Cardiac muscle cell (in vitro differentiated cells and primary cell): ENCODE measurements at regions not wholly inside any gene's neighbourhood (a gene's known extent, or its start where the extent isn't known, plus 50 kb on each side); places are given as distances from the start of the nearest gene placed in this dataset.

ENCODE experiments used
- DNase-seq, 2 donors: peaks; one replicate each; pipeline versions ENCODE4 v3.0.0 to v3.0.0-alpha.2; 2010 to 2017; ENCODE audit warnings: low read depth in 1 of 2, low spot score in 1 of 2
- H3K27ac ChIP-seq: fragments of 200-600 bp; sonication (generic); 2 replicates; pipeline ENCODE4 v1.5.1; 2016
- H3K27me3 ChIP-seq: fragments of 200-600 bp; sonication (generic); 2 replicates; pipeline ENCODE4 v1.6.0; 2016; ENCODE audit warnings: control low read depth
- H3K36me3 ChIP-seq: fragments of 200-600 bp; sonication (generic); 2 replicates; pipeline ENCODE4 v1.5.1; 2016; ENCODE audit warnings: control low read depth
- H3K4me1 ChIP-seq: fragments of 200-600 bp; sonication (generic); 2 replicates; pipeline ENCODE4 v1.8.1; 2017; ENCODE audit warnings: low read depth, mild to moderate bottlenecking, mixed run types
- H3K4me3 ChIP-seq: fragments of 200-600 bp; sonication (generic); 2 replicates; pipeline ENCODE4 v1.5.1; 2016; ENCODE audit warnings: mild to moderate bottlenecking
- H3K9me3 ChIP-seq: fragments of 200-600 bp; sonication (generic); 2 replicates; pipeline ENCODE4 v1.5.1; 2017; ENCODE audit warnings: low read depth, mild to moderate bottlenecking, control low read depth
- TF ChIP-seq, protein P1 (sequence below): IDR thresholded peaks from 2 replicates; pipeline ENCODE4 v1.5.1; 2012; ENCODE audit warnings: low read depth, mild to moderate bottlenecking, low read length

DNA sequence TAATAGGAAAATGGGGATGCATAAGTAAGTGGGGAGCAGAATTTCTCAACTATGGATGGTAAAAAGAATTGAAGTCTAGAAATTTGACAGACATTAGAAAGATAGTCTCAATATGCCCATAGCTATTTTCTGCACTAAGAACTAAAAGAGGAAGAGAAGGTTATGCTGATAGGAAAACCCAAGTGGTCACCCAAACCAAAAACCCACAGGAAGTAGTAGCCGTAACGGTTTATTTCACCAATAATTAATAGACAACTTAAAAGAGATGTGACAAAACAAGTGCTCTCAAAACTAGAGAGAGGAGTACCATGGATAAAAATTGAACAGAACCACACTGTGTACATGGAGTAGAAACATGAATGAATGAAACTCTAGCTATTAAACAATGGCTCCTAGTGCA is 295.4 kb downstream of the FSCB start:
- no peak for DNase-seq
- Histone ChIP-seq H3K4me1 (no peaks in the 10 kb centered on the region), H3K27me3 (no peaks in the 10 kb centered on the region), H3K36me3 (no peaks in the 10 kb centered on the region), H3K27ac (no peak overlapping the region), H3K4me3 (no peak overlapping the region), H3K9me3 (no peaks in the 10 kb centered on the region)
- TF ChIP-seq, protein P1, sequence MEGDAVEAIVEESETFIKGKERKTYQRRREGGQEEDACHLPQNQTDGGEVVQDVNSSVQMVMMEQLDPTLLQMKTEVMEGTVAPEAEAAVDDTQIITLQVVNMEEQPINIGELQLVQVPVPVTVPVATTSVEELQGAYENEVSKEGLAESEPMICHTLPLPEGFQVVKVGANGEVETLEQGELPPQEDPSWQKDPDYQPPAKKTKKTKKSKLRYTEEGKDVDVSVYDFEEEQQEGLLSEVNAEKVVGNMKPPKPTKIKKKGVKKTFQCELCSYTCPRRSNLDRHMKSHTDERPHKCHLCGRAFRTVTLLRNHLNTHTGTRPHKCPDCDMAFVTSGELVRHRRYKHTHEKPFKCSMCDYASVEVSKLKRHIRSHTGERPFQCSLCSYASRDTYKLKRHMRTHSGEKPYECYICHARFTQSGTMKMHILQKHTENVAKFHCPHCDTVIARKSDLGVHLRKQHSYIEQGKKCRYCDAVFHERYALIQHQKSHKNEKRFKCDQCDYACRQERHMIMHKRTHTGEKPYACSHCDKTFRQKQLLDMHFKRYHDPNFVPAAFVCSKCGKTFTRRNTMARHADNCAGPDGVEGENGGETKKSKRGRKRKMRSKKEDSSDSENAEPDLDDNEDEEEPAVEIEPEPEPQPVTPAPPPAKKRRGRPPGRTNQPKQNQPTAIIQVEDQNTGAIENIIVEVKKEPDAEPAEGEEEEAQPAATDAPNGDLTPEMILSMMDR = no peak

DNA sequence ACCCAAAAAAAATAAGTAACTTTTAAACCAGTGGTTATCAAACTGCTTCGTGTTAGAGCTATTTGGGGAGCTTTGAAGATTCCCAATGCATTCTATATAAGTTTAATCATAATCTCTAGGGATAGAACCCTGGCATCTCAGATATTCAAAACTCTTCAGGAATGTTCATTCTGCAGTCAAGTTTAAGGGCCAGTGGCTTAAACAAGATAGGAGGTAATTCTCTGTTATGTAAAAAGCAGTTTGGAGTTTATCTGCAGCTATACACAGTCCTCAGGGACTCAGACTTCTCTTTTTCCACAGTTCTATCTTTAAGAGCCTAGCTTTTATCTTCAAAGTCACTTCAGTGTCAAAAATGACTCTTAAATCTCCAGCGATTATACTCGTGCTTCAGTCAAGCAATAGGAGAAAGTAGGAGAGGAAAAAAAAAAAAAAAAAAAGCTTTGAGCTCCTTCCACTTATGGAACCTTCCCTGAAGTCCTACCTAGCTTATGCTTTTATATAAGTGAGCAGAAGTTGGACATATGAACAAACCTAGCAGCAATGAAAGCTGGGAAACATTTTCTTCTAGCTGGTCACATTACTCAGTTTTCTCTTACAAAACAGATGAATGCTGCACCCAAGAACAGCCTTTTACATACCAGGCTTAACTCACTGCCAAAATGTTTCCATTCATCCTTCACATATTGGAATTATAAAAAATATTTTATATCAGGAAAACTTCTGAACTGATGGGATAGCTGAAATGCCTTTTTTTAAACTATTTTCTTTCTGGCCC is 302.8 kb downstream of the FSCB start:
- no peaks in the 10 kb centered on the region for H3K36me3 ChIP-seq
- peak; percentile 68 for DNase-seq
- H3K27me3 ChIP-seq = no peaks in the 10 kb centered on the region
- no peaks in the 10 kb centered on the region for H3K9me3 ChIP-seq
- no peak overlapping the region for H3K4me3 ChIP-seq
- peaks cover 16% of the 10 kb centered on the region for H3K4me1 ChIP-seq
- TF ChIP-seq, protein P1 = no peak
- H3K27ac ChIP-seq = peak overlapping the region; percentile 77

DNA sequence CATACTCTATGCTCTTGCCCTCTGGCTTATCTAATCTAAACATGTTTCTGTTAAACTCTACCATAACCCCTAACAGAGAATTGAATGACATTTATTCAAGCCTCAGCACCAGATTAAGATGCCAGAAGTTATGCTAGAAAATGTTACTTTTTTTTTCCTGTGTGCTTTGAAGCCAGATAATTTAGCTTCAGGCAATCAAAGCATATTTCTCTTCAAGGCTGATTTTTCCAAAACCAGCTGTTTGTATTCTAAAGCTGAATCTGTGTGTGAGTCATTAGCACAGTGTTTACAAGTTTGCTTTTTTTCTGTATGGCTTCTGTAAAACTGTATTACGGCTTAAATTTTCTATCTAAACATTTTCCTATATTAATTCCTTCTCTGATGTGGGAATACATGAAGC is 326.1 kb downstream of the FSCB start:
- peak in 1 of 2 donors; percentile 20 for DNase-seq
- Histone ChIP-seq H3K27me3 (no peaks in the 10 kb centered on the region), H3K4me3 (no peak overlapping the region), H3K27ac (no peak overlapping the region), H3K4me1 (no peaks in the 10 kb centered on the region), H3K36me3 (no peaks in the 10 kb centered on the region), H3K9me3 (no peaks in the 10 kb centered on the region)
- TF ChIP-seq, protein P1 = no peak

DNA sequence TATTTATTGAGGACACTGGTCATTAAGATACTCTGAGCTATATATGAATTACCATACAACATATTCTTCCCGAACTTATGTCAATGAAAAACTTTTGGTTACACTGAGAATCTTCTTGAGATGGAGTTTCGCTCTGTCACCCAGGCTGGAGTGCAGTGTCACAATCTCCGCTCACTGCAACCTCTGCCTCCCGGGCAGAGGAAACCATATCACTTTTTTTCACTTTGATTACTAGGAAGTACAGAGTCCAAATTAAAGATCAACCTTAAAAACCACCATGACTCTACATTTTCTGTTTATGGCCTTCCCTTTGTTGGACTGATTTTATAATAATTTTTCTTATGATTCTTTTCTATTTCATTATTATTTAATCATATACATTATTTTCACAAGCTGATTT is 336.5 kb downstream of the FSCB start:
- Histone ChIP-seq H3K4me1 (no peaks in the 10 kb centered on the region), H3K9me3 (no peaks in the 10 kb centered on the region), H3K4me3 (no peak overlapping the region), H3K27ac (no peak overlapping the region), H3K27me3 (no peaks in the 10 kb centered on the region), H3K36me3 (no peaks in the 10 kb centered on the region)
- TF ChIP-seq, protein P1 = no peak
- no peak for DNase-seq

DNA sequence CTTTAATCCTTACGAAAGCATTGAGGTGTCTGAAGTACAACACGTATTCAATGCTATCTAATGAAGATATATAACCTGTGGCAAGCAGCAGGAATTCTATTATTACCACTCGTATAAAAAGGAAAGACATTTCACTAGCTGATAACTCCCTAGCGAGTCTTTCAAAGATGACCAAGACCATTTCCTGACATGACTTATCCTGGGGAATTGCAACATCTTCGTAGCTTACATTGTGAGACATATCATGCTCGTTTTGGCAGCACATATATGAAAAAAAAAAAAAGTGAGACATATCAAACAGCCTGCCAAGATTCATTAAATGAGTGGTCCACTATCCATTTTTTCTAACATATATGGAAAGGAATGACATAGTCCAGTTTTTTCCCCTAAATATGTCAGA is 337.0 kb downstream of the FSCB start:
- Histone ChIP-seq H3K9me3 (no peaks in the 10 kb centered on the region), H3K4me1 (no peaks in the 10 kb centered on the region), H3K27ac (no peak overlapping the region), H3K27me3 (no peaks in the 10 kb centered on the region), H3K36me3 (no peaks in the 10 kb centered on the region), H3K4me3 (no peak overlapping the region)
- peak in 1 of 2 donors; percentile 72 for DNase-seq
- TF ChIP-seq, protein P1 = no peak
